Subcutaneous abdominal adipose tissue (tissue), 5 donors: ENCODE measurements at regions not wholly inside any gene's neighbourhood (a gene's known extent, or its start where the extent isn't known, plus 50 kb on each side); places are given as distances from the start of the nearest gene placed in this dataset.

Experiments used
- H3K27ac ChIP-seq: one replicate; pipeline ENCODE4 v1.7.0; 2013; ENCODE audit warnings: low read depth, mild to moderate bottlenecking, inconsistent platforms, low read length, moderate library complexity
- H3K27me3 ChIP-seq, 5 donors: one replicate each; pipeline ENCODE4 v1.7.0; 2013; ENCODE audit warnings: low read length in 5 of 5, inconsistent platforms in 1 of 5; ENCODE audit not compliant: control insufficient read depth in 5 of 5, insufficient read depth in 4 of 5
- H3K36me3 ChIP-seq, 5 donors: one replicate each; pipeline ENCODE4 v1.7.0; 2013; ENCODE audit warnings: low read length in 5 of 5; ENCODE audit not compliant: control insufficient read depth in 5 of 5, insufficient read depth in 5 of 5
- H3K4me1 ChIP-seq, 5 donors: one replicate each; pipeline ENCODE4 v1.7.0; 2013; ENCODE audit warnings: low read length in 5 of 5, mild to moderate bottlenecking in 3 of 5, moderate library complexity in 1 of 5; ENCODE audit not compliant: control insufficient read depth in 5 of 5, insufficient read depth in 5 of 5
- H3K4me3 ChIP-seq, 5 donors: one replicate each; pipeline ENCODE4 v1.7.0; 2013; ENCODE audit warnings: low read length in 5 of 5, low read depth in 1 of 5
- H3K9ac ChIP-seq, 5 donors: one replicate each; pipeline ENCODE4 v1.7.0; 2013; ENCODE audit warnings: low read length in 5 of 5, mild to moderate bottlenecking in 4 of 5, moderate library complexity in 3 of 5
- H3K9me3 ChIP-seq, 5 donors: one replicate each; pipeline ENCODE4 v1.7.0; 2013; ENCODE audit warnings: low read length in 5 of 5; ENCODE audit not compliant: control insufficient read depth in 5 of 5
- donor health status: healthy.
- donor health status: healthy.
- donor health status: healthy.
- donor health status: healthy.
- donor health status: healthy.

DNA sequence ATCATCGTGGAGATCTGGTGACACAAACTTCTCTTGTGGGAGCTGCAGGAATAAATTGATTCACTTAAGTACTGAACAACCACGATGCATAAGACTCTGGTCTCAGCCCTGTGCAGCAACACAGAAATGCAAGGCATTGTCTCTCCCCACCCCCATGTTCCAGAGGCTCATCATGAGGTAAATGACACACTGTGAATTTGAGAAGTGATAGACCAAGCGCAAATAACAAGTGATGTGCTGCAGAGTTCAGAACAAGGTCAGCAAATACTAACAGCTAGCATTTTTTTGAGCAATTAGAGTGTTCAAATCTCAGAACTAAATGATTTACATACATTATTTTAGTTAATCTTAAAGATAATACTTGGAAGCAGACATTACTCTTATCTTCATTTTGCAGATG lies 223.7 kb downstream of the SEC16B start:
- no peaks in the 10 kb centered on the region for H3K9me3 ChIP-seq
- H3K27me3 ChIP-seq, result no peaks in the 10 kb centered on the region
- no peak overlapping the region for H3K27ac ChIP-seq
- no peak overlapping the region for H3K9ac ChIP-seq
- H3K36me3 ChIP-seq, result no peaks in the 10 kb centered on the region
- no peak overlapping the region for H3K4me3 ChIP-seq
- H3K4me1 ChIP-seq, result no peaks in the 10 kb centered on the region

DNA sequence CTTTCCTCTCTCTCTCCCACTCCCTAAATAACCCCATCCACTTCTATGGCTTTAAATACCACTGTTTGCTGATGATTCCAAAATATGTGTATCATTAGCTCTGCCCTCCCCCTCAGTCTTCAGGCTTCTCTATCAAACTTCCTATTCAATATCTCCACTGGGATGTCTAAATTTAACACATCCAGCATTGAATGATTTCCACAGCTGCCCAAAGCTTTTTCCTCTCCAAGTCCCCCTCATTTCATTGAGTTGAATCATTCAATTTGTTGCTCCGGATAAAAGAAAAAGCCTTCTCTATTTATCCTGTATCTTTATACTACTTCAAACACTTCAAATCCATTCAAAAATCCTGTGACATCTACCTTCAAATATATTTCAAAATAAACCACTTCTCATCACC lies 225.0 kb downstream of the SEC16B start:
- Histone ChIP-seq H3K4me1 (no peaks in the 10 kb centered on the region), H3K9ac (no peak overlapping the region), H3K27me3 (no peaks in the 10 kb centered on the region), H3K36me3 (no peaks in the 10 kb centered on the region), H3K9me3 (no peaks in the 10 kb centered on the region), H3K4me3 (no peak overlapping the region), H3K27ac (no peak overlapping the region)

DNA sequence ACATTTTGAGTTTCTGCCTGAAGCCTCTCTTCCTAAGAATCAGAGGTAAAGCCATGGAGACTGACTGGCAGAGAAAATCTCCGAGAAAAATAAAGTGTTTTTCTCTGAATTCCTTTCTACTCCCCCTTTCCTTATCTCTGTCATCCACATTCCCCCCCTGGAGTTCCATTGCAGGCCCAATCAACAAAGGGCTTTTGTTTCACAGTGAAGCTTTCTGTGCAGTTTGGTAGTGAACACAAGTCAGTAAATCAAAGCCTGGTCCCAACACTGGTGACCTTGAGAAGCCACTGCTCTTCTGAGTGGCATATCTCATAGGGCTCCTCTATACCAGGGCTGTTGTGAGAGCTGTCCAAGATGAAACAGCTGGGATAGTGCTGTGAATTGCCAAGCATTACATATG lies 228.4 kb downstream of the SEC16B start:
- Histone ChIP-seq H3K4me1 (no peaks in the 10 kb centered on the region), H3K4me3 (no peak overlapping the region), H3K9ac (no peak overlapping the region), H3K27me3 (no peaks in the 10 kb centered on the region), H3K9me3 (no peaks in the 10 kb centered on the region), H3K27ac (no peak overlapping the region), H3K36me3 (no peaks in the 10 kb centered on the region)

DNA sequence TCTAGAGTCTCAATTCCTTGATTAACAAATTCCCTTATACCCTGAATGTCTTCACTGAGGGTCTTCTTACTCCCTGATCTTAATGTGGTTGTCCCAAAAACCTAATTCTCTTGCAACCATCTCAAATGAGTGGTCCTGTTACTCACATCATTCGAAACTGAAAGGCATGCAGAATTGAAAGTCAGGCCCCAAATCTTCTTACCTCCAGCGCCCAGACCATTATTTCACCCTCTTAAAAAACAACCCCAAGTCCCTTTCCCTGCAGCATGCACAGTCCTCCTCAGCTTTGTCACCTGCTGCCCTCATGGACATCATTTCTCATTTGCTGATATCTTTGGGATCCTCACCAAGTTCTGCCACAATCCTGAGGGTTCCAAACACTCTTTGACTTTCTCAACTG lies 230.1 kb downstream of the SEC16B start:
- no peaks in the 10 kb centered on the region for H3K4me1 ChIP-seq
- no peak overlapping the region for H3K27ac ChIP-seq
- H3K4me3 ChIP-seq, result no peak overlapping the region
- no peaks in the 10 kb centered on the region for H3K9me3 ChIP-seq
- H3K27me3 ChIP-seq, result no peaks in the 10 kb centered on the region
- H3K9ac ChIP-seq, result no peak overlapping the region
- no peaks in the 10 kb centered on the region for H3K36me3 ChIP-seq

DNA sequence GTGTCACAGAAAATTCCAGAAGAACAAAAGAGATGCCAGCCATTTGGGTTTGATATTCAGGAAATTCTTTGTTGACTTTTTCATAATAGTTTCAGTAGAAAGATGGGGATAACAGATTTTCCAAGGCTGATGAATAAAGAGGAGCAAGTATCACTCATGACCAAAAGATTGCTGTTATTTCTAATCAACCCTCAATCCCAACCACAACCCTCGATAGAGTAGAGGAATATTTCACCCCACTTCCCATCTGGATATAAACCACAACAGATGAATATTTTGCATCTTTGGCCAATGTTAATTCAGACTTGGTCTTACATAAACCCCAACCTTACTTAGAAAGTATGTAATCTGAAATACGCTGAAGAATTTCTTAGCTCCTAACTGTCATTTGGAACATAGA lies 232.4 kb downstream of the SEC16B start:
- no peak overlapping the region for H3K4me3 ChIP-seq
- no peaks in the 10 kb centered on the region for H3K4me1 ChIP-seq
- no peaks in the 10 kb centered on the region for H3K27me3 ChIP-seq
- no peak overlapping the region for H3K9ac ChIP-seq
- H3K27ac ChIP-seq, result no peak overlapping the region
- H3K9me3 ChIP-seq, result no peaks in the 10 kb centered on the region
- no peaks in the 10 kb centered on the region for H3K36me3 ChIP-seq

DNA sequence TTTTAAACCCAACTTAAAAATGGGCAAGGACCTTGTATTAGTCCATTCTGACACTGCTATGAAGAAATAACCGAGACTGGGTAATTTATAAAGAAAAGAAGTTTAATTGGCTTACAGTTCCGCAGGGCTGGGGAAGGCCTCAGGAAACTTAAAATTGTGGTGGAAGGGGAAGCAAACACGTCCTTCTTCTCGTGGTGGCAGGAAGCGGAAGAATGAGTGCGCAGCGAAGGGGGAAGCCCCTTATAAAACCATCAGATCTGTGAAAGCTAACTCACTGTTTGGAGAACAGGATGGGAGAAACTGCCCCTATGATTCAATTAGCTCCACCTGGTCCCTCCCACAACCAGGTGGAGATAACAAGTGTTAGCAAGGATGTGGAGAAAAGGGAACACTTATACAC lies 237.7 kb downstream of the SEC16B start:
- Histone ChIP-seq H3K4me3 (no peak overlapping the region), H3K9ac (no peak overlapping the region), H3K9me3 (no peaks in the 10 kb centered on the region), H3K27ac (no peak overlapping the region), H3K27me3 (no peaks in the 10 kb centered on the region), H3K36me3 (no peaks in the 10 kb centered on the region), H3K4me1 (no peaks in the 10 kb centered on the region)

DNA sequence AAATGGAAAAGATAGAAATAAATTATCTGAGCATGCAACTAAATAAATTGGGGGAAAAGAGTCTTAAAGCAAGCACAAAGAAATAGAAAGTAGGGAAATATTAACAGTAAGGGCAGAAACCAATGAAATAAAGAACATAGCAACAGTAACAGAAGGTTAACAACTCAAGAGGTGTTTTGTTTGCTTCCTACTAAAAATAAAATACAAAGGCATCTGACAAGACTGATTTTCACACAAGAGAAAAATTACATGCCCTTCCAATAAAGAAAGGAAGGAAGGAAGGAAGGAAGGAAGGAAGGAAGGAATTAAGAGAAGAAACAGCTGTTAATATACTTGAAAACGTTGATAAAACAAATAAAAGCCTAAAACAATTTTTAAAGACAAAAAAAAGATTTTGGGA lies 240.2 kb downstream of the SEC16B start:
- Histone ChIP-seq H3K27ac (no peak overlapping the region), H3K4me1 (no peaks in the 10 kb centered on the region), H3K4me3 (no peak overlapping the region), H3K27me3 (no peaks in the 10 kb centered on the region), H3K36me3 (no peaks in the 10 kb centered on the region), H3K9ac (no peak overlapping the region), H3K9me3 (peaks cover 0 to 8% (median 0%) of the 10 kb centered on the region in 5 donors)

DNA sequence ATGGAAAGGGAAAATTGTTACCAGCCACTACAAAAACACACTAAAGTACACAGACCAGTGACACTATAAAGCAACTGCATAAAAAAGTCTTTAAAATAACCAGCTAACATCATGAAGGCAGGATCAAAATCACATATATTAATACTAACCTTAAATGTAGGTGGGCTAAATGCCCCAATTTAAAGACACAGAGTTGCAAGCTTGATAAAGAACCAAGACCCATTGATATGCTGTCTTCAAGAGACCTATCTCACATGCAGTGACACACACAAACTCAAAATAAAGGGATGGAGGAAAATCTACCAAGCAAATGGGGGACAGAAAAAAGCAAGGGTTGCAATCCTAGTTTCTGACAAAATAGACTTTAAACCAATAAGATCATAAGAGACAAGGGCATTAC lies 246.3 kb downstream of the SEC16B start:
- Histone ChIP-seq H3K4me1 (no peaks in the 10 kb centered on the region), H3K4me3 (no peak overlapping the region), H3K9ac (no peak overlapping the region), H3K9me3 (peaks cover 0 to 27% (median 17%) of the 10 kb centered on the region in 5 donors), H3K27ac (no peak overlapping the region), H3K36me3 (no peaks in the 10 kb centered on the region), H3K27me3 (no peaks in the 10 kb centered on the region)

DNA sequence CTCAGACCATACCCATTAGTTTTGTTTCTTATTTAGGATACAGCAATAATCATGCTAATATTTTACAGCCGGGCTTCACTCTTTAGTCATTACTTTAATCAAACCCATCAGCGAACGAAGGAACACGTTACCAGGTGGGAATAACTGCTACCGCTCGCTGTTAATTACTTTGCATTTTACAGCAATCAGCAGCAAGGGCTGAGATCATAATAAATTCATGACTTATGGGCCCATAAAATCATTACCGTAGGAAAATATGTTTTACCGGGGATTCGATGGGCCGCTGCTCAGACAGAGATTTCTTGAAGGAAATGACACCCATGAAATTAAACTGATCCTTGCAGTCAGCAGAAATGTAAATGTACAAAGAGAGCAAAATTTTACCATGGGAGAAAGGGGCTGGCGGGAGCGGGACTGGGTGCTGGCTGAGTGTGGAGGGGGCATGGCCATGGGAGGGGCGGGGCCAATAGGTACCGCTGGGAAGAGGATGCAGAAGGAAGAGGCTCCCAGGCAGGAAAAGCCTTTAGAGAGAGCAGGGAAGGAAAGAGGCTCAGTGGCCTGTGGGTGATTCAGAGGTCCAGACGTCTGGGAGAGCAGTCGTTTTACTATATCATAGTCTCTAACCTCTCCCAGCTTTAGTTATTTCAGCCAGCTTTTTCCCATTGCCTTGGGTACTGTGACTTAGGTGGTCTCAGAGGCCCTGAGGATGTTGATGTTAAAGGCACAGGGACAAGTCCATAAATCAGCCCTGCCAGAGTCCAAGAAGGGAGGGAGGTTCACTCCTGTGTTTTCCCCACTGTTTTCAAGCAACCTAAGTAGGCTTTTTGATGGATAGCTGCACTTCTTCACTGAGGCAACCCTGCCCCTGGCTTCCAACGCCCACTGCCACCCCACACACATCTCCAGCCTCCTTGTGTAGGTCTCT lies 258.9 kb downstream of the SEC16B start:
- H3K4me3 ChIP-seq, result no peak overlapping the region
- H3K27me3 ChIP-seq, result no peaks in the 10 kb centered on the region
- H3K36me3 ChIP-seq, result no peaks in the 10 kb centered on the region
- peaks cover 0 to 3% (median 0%) of the 10 kb centered on the region in 5 donors for H3K9me3 ChIP-seq
- H3K4me1 ChIP-seq, result no peaks in the 10 kb centered on the region
- H3K9ac ChIP-seq, result no peak overlapping the region
- H3K27ac ChIP-seq, result no peak overlapping the region

DNA sequence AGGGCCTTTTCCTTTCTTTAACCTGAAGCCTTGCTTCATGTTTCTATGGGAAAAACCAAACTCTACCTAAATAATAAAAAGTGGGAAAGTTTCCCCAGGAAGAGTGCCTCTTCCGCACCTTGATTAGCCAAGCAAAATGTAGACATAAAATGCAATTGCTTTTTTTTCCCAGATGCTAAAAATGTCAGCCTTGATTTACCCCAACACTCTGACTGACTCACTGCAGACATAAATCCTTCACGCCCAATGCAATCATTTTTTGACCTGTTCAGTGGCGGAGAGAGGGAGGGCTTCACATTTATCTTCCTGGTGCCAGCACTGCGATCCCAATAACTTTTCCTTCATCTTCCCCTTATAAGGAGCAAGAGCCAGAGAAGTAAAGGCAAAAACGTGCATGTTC lies 261.5 kb downstream of the SEC16B start:
- Histone ChIP-seq H3K9me3 (no peaks in the 10 kb centered on the region), H3K27me3 (no peaks in the 10 kb centered on the region), H3K27ac (no peak overlapping the region), H3K4me1 (no peaks in the 10 kb centered on the region), H3K36me3 (no peaks in the 10 kb centered on the region), H3K9ac (no peak overlapping the region), H3K4me3 (no peak overlapping the region)
